Sigmoid colon (tissue), 4 donors: ENCODE measurements at regions not wholly inside any gene's neighbourhood (a gene's known extent, or its start where the extent isn't known, plus 50 kb on each side); places are given as distances from the start of the nearest gene placed in this dataset.

Source experiments
- POLR2A ChIP-seq, 2 donors: fragments of 450-650 bp; IDR thresholded peaks; one replicate each; pipeline ENCODE4 v1.6.1; 2016; ENCODE audit warnings: antibody characterized with exemption in 2 of 2, mild to moderate bottlenecking in 2 of 2, moderate library complexity in 2 of 2
- POLR2AphosphoS5 ChIP-seq, 4 donors: sonication (generic); formaldehyde crosslinking; IDR thresholded peaks; one replicate each; pipeline ENCODE4 v1.6.1; 2017; ENCODE audit warnings: antibody characterized with exemption in 4 of 4
- TF ChIP-seq, protein P1 (sequence below), 4 experiments: fragments of 450-650 bp in 3 of 4; fragments of 200-600 bp in 1 of 4; IDR thresholded peaks; one replicate each; pipeline ENCODE4 v1.5.1; 2016 to 2019; ENCODE audit warnings: antibody characterized with exemption in 4 of 4, mild to moderate bottlenecking in 3 of 4, moderate library complexity in 2 of 4

DNA sequence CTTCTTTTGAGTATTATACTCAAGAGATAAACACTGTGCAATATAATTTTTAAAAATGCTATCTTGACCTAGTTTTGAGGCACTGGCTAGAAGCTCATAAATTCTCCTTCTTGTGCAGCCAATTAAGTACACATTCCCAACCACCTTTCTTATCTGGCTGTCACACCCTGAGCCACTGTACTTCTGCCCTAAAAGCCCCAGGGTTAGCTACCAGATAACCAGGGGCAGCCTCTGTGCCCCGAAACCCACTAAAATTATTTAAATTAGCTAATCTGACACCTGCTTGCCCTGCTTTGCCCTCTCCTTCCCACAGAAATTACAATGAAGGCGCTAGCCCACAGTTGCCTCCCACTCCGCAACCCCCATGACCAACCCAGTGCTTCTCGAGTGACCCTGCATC, 597.3 kb upstream of the TYRP1 start:
- TF ChIP-seq, protein P1, sequence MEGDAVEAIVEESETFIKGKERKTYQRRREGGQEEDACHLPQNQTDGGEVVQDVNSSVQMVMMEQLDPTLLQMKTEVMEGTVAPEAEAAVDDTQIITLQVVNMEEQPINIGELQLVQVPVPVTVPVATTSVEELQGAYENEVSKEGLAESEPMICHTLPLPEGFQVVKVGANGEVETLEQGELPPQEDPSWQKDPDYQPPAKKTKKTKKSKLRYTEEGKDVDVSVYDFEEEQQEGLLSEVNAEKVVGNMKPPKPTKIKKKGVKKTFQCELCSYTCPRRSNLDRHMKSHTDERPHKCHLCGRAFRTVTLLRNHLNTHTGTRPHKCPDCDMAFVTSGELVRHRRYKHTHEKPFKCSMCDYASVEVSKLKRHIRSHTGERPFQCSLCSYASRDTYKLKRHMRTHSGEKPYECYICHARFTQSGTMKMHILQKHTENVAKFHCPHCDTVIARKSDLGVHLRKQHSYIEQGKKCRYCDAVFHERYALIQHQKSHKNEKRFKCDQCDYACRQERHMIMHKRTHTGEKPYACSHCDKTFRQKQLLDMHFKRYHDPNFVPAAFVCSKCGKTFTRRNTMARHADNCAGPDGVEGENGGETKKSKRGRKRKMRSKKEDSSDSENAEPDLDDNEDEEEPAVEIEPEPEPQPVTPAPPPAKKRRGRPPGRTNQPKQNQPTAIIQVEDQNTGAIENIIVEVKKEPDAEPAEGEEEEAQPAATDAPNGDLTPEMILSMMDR (IDR thresholded peaks at IDR 0.05): no peak
- no peak for TF ChIP-seq POLR2A (IDR thresholded peaks at IDR 0.05)
- no peak for TF ChIP-seq POLR2AphosphoS5 (IDR thresholded peaks at IDR 0.05)
